ENCODE measurements at regions not wholly inside any gene's neighbourhood (a gene's known extent, or its start where the extent isn't known, plus 50 kb on each side); places are given as distances from the start of the nearest gene placed in this dataset.
A peak's percentile ranks its signal among the peaks of the same experiment; 100 is the strongest.

- H3K36me3 ChIP-seq, result no peaks in the 10 kb centered on the region
- intact Hi-C loops (cut with DNase I), result no loop called here
- no peak for DNase-seq
- H3K27ac ChIP-seq, result no peak overlapping the region
- 37% methylated on average over 3 of the region's 3 CpGs for WGBS (ENCODE audit: insufficient coverage, low coverage, low lambda C conversion rate, missing lambda C conversion rate)
- ATAC-seq, result peak in 1 of 4 donors; percentile 19
- H3K4me1 ChIP-seq, result peaks cover 0 to 8% (median 2%) of the 10 kb centered on the region in 4 donors
- no peak overlapping the region for H3K4me3 ChIP-seq
- no peaks in the 10 kb centered on the region for H3K9me3 ChIP-seq
- H3K27me3 ChIP-seq, result no peaks in the 10 kb centered on the region
- no peak for TF ChIP-seq CTCF (IDR thresholded peaks at IDR 0.05)
- TF ChIP-seq POLR2A (IDR thresholded peaks at IDR 0.05), result no peak
These were observed 279.4 kb downstream of the HINT1 start for GRCh38 chr5:130885691-130886090.

GRCh38 chr5:130885027-130885426, 280.0 kb downstream of the HINT1 start:
- ATAC-seq, result peak; percentile 75 to 93 (median 88)
- TF ChIP-seq POLR2A (IDR thresholded peaks at IDR 0.05), result no peak
- no peak for TF ChIP-seq CTCF (IDR thresholded peaks at IDR 0.05)
- no peaks in the 10 kb centered on the region for H3K36me3 ChIP-seq
- H3K9me3 ChIP-seq, result no peaks in the 10 kb centered on the region
- intact Hi-C loops (cut with DNase I), result no loop called here
- H3K27me3 ChIP-seq, result no peaks in the 10 kb centered on the region
- no peak overlapping the region for H3K4me3 ChIP-seq
- 18% methylated on average over 3 of the region's 3 CpGs for WGBS (ENCODE audit: insufficient coverage, low coverage, low lambda C conversion rate, missing lambda C conversion rate)
- DNase-seq, result no peak
- H3K4me1 ChIP-seq, result peaks cover 0 to 8% (median 2%) of the 10 kb centered on the region in 4 donors
- no peak overlapping the region for H3K27ac ChIP-seq

GRCh38 chr5:130884023-130884422, 281.0 kb downstream of the HINT1 start:
- 53% methylated on average over 2 of the region's 2 CpGs for WGBS (ENCODE audit: insufficient coverage, low coverage, low lambda C conversion rate, missing lambda C conversion rate)
- ATAC-seq (no peak), DNase-seq (no peak)
- Histone ChIP-seq H3K36me3 (no peaks in the 10 kb centered on the region), H3K4me3 (no peak overlapping the region), H3K4me1 (peaks cover 0 to 8% (median 2%) of the 10 kb centered on the region in 4 donors), H3K9me3 (no peaks in the 10 kb centered on the region), H3K27me3 (no peaks in the 10 kb centered on the region), H3K27ac (no peak overlapping the region)
- TF ChIP-seq CTCF (IDR thresholded peaks at IDR 0.05) (no peak), POLR2A (IDR thresholded peaks at IDR 0.05) (no peak)
- intact Hi-C loops (cut with DNase I), result no loop called here

- WGBS (ENCODE audit: insufficient coverage, low coverage, low lambda C conversion rate, missing lambda C conversion rate), result 65% methylated on average over 1 of the region's 1 CpG
- ATAC-seq, result no peak
- intact Hi-C loops (cut with DNase I), result no loop called here
- Histone ChIP-seq H3K4me1 (no peaks in the 10 kb centered on the region), H3K36me3 (no peaks in the 10 kb centered on the region), H3K27ac (no peak overlapping the region), H3K27me3 (no peaks in the 10 kb centered on the region), H3K9me3 (no peaks in the 10 kb centered on the region), H3K4me3 (no peak overlapping the region)
- DNase-seq, result no peak
- no peak for TF ChIP-seq CTCF (IDR thresholded peaks at IDR 0.05)
- no peak for TF ChIP-seq POLR2A (IDR thresholded peaks at IDR 0.05)
These were observed 289.4 kb downstream of the HINT1 start for GRCh38 chr5:130875656-130876055.

- no peaks in the 10 kb centered on the region for H3K4me1 ChIP-seq
- intact Hi-C loops (cut with DNase I), result no loop called here
- no peak overlapping the region for H3K27ac ChIP-seq
- H3K9me3 ChIP-seq, result no peaks in the 10 kb centered on the region
- no peak for DNase-seq
- H3K4me3 ChIP-seq, result no peak overlapping the region
- 80% methylated on average over 1 of the region's 1 CpG for WGBS (ENCODE audit: insufficient coverage, low coverage, low lambda C conversion rate, missing lambda C conversion rate)
- no peaks in the 10 kb centered on the region for H3K36me3 ChIP-seq
- H3K27me3 ChIP-seq, result no peaks in the 10 kb centered on the region
- TF ChIP-seq CTCF (IDR thresholded peaks at IDR 0.05) (no peak), POLR2A (IDR thresholded peaks at IDR 0.05) (no peak)
- no peak for ATAC-seq
These were observed 290.1 kb downstream of the HINT1 start for GRCh38 chr5:130874861-130875417.

All from right lobe of liver (tissue), 6 donors.